ENCODE measurements at regions not wholly inside any gene's neighbourhood (a gene's known extent, or its start where the extent isn't known, plus 50 kb on each side); places are given as distances from the start of the nearest gene placed in this dataset.

DNA sequence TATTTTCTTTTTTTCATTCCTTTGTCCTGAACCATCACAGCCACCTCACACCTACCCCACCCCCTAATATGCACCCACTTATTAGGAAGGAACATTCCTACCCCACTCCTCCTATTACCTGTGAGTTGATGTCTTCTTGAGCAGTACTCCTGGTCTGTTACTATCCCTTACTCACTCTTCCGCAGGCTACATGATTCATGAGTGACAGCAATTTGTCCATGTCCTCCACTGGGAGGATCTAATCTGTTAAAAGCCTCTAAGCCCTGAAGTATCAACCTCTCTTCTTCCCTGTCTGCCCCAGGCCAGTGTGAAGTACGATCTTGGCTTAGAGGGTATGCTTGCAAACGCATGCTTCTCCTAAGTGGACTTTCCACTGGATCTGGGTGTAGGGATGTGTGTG, 75.6 kb upstream of the RFX8 start:
- DNase-seq = no peak

DNA sequence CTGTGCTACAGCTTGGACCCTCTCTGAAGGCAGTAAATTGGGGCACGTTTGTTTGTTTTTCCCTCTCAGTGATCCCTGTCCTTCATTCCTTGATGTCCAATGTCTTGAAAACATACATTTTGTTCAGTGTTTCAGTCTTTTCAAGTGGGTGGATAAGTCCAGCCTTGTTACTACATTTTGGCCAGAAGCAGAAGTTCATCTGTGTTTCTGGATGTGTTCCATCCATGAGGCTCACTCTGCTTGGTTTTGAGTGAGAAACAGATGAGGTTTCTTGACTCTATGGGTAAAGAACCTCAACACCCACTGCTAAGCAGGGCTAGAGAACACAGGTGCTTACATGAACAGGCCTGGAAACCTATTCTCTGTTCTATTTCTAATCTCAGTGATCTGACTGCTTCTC, 74.5 kb upstream of the RFX8 start:
- DNase-seq = no peak

DNA sequence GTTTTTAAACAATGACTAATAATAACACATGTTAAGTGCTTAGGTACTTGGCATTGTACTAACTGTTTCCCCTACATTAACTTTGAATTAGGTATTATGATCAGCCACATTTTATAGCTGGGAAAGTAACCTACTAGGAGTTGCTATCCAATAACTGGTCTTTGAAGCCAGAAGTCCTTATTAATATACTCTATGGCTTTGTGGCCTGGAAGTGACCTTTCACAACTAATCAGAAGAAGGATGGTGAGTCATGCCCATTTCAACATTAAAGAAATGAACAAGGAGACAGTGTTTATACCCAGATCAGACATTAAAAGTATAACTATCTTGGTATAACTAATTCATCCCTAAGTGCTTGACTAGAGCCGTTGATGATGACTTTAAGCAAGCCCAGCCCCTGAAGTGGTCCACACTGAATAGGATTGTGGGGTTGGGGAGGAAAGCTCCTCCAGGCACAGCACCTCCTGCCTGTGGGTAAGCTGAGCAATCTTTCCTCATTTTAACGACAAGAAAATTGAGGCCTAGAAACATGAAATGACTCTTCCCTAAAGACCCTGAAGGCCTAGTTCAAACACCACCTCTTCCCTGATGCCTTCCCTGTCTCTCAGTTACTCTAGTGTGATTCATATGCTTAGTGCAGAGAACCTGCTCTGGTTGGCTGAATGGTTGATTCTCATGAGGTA, 71.6 kb upstream of the RFX8 start:
- no peak for DNase-seq

DNA sequence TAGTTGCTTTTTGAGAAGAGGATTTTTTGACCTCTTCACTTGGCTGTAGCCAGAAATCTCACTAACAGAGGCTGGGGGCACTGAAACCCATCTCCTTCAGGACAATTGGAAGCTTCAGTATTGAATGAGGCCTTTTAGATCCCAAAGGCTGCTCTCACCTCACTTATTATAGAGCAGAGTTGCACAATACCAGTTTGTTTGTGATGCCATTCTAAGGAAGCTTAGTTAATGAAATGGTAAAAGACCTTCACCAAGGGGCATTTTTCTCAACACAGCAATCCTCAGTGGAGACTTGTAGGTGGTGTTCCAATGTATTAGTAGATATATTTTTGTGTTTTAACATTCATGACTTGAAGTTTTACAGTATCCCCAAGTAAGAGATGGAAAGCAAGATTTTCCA, 71.0 kb upstream of the RFX8 start:
- no peak for DNase-seq

DNA sequence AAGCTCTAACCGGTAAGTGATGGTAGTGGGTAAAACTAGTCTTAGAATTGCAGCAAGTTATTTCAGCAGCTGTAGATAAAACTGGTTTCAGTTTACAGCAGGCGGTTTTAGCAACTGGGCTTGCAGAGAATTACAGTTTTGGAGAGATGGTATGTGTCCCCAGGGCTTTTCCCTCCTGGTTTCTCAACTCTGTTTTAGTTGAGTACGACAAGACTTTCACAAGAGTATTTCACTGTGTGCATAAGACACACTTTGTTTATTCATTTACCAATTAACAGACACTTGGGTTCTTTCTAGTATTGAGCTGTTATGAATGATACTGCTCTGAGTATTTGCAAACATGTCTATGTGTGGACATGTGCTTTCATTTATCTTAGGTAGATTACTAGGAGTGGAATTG, 65.6 kb upstream of the RFX8 start:
- DNase-seq = no peak

DNA sequence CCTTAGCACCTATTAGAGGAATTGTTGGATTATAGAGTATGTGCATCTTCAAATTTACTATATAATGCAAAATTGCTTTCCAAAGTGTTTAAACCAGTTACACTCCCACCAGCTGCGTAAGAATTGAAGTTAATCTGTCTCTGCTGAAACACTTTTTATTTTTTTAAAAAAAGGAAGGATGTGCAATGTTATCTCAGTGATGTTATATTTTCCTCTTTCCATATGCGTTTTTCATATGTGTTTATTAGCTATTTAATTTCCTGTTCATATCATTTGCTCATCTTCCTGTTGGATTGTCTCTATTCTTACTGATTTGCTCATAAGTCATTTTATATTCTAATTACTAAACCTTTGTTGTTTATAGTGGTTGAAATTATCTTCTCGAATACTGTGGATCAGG, 63.2 kb upstream of the RFX8 start:
- DNase-seq = no peak

DNA sequence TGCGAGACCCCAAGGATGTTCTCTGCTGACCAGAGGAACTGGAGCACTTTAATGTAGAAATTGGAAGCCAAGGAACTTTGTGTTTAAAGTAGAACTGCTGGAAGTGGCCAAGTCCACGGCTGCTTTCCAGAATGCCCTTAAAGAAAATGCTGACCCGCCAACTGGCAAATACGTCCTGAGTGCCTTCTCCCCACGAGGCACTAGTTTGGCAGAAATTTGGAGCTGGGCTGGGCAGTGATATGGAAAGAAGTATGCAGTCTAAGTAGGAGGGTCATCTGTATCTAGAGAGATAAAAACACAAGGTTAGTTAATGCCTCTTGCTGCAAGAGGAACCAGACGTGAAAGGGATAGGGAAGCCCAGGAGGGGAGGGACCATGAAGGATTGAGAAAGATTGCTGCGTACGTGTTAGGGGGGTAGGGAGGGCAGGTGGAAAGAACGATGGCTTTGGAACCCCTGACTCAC, 59.3 kb upstream of the RFX8 start:
- DNase-seq = no peak

DNA sequence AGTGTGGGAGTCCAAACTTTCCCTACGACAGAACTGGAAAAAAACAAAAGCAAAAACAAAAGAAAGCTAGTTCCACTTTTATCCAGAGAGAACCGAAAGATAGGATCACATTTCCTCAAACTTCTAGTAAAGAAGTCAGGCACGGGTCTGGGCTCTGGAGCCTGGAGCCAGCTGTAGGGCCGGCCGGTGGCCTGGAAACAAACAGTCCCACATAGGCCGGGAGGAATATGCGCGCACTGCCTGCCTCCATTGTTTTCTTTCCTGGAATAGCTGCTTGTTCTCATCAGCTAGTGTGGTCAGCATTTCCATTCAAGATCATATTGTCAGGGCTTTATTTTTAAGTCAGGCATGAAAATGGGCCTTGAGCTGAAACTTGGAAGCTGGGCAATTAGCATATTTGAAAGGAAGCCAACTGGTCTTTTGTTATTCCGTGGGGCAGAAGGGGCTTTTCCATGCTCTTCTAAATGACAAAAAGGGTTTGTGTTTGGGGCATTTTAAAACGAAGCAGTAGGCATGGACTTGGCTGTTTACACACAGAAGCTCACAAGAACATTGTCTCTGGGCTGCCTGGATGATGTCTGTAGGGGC, 58.7 kb upstream of the RFX8 start:
- DNase-seq = peak; percentile 41

DNA sequence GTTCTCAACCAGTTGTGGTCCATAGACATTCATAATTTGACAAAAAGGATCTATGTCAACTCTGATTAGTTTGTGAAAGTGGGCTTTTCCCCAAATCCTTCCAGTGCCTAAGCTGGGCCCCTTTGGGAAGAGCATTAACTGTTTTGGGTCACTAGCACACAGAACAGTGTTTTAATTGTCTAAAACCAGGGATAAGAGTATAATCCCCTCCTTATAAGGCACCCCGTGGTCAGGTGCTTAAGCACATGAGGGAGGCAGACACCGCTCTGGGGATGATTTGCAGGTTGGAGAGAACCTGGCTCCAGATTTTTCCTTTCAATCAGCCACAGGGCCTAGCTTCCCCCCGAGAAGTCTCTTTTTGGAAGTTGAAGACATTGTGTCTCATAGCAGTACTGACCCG, 53.6 kb upstream of the RFX8 start:
- DNase-seq = no peak

DNA sequence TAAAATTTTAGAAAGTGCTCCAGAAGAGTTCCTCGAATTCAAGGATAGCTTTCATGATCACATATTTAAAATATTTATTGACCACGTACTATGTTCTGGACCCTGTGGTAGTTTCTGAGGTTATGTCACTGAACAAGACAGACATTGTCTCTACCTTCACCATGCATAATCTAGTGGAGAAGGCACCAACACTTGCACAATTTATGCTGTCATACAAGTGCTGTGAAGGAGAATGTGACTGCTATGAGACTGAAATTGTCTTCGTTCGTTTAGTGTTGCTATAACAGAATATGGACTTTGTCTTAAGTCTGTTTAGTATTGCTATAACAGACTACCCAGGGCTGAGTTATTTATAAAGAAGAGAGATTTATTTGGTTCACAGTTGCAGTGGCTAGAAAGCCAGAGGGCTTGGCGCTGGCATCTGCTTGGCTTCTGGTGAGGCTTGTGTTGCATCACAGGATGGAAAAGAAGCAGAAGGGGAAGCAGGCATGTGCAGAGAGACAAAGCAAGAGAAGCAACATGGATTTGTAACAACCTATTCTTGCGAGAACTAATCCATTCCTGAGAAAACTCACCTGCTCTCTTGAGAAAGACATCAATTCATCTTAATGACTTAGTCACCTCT, 50.0 kb upstream of the RFX8 start:
- DNase-seq = no peak
